HT-29 (cell line): ENCODE measurements at regions not wholly inside any gene's neighbourhood (a gene's known extent, or its start where the extent isn't known, plus 50 kb on each side); places are given as distances from the start of the nearest gene placed in this dataset. TPM values are rescaled to one million over a fixed set of nuclear protein-coding genes. Genes with fewer than 3 reads are reported as not detected.
A peak's percentile ranks its signal among the peaks of the same experiment; 100 is the strongest.
"Not testable (repeated sequence)": the region's sequence is repeated elsewhere in the genome, so short reads cannot be mapped to it uniquely, and the experiment has no call there.

Experiments
- DNase-seq: peaks from one replicate; pipeline ENCODE4 v3.0.0-alpha.2; 2015; ENCODE audit warnings: low spot score
- small RNA-seq: library from RNA; depleted of rRNA; stranded (forward); fragments of <200 nt; gene quantifications from one replicate; pipeline ENCODE3, GENCODE V24; 2014

DNA sequence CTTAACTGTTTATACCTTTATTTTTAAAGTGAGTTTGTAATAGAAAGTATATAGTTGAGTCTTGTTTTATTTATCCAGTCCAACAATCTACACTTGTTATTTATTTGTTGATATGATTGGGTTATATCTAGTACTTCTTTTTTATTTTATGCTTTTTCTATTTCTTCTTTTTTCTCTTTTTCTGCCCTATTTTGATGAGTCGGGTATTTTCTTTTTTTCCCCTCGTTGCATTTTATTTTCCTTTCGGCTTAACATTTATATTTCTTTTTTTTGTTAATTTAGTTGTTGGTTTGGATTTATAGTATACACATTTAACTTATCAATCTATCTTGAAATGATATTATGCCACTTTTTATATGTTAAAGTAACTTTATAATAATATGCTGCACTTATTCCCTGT, 111.7 kb upstream of the IZUMO3 start:
- no peak for DNase-seq

DNA sequence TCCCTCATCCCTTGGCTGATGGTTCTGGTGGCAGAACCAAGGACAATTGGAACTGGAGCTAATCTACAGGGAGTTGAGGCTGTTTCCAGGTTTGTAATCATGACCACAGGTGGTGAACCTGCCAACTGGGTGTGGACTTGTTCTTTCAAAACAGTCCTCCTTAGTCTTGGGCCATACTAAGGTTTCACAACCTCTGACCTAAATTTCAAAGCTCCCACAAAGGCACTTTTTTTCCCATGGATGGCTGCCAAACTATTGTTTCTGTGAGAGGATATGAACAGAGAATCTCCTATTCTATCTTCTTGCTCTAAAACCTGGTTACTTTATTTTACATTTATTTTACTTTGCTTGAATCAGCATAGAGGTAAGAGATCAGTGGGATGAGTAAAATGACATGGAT, 106.5 kb upstream of the IZUMO3 start:
- DNase-seq = no peak

DNA sequence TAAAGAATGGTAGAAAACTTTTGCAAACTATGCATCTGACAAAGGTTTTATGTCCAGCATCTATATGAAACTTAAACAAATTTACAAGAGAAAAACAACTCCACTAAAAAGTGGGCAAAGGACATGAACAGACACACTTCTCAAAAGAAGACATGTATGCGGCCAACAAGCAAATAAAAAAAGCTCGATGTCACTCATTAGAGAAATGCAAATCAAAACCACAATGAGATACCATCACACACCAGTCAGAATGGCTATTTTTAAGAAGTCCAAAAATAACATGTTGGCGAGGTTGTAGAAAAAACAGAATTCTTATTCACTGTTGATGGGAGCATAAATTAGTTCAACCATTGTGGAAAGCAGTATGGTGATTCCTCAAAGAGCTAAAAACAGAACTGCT, 83.1 kb upstream of the IZUMO3 start:
- DNase-seq = not testable (repeated sequence)

DNA sequence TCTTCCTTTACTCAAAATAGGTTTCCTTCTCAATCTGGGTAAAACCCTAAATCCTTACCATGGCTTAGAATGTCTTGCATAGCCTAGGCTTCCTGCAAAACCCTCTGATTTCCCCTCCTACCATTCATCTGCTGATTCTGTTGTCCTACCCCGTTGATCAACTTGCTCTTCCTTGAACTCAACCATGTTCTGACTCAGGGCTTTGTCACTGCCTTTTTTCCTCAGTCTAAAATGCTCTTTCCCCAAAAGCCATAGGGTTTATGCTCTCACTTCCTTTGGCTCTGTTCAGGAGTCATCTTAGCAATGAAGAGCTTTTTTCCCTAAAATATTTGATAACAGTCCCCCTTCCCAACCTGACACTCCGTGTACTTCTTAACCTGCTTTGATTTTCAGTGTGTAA, 79.4 kb upstream of the IZUMO3 start:
- DNase-seq = no peak

DNA sequence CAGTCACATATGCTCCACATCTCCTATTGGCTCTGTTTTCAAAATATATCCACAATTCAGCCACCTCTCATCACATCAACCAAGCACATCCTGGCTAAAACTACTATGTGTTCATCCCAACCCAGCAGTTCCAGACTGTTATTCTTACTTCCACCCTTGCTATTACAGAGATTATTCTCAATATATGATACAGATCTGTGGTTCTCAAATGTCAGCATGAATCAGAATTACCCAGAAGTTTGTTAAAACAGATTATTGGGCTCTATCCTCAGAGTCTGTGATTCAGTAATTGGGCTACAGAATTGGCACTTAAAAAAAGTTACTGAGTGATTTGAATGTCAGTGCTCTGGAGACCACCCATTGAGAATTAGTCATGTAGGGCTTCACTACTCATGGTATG, 78.8 kb upstream of the IZUMO3 start:
- no peak for DNase-seq

DNA sequence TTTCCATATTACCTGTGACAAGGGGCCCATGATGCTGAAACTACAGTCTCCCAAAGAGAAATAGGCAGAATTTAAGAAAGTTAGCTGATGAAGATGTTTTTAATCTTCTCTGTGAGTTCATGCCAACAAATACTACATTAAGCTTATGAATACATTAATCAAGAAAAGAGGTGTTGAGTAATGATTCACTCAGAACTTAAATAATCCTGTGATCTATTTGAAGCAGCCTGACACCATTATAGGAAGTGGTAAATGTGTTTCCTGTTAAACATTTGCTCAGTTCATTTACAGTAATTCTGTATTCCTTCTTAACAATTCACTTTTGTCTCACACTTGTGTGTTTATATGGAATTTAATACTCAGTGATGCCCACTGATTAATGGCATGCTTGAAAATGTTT, 75.0 kb upstream of the IZUMO3 start:
- DNase-seq = no peak

DNA sequence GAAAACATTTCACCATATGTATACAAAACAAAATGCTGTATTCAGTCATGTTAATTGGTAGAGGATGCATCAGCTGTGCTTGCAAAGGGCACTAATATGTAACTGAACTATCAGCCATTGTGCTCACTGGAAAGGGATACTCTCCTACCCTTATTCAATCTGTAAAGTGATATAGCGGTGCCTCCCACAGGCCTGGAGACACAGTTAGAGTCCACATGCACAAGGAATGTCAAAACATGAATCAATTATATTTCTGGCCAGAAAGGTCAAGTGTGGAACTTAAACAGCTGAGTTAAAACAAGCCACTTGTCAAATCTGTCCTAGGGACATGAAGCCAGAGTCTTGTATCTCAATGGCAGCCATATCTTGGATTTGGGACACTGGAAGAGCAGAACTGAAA, 71.2 kb upstream of the IZUMO3 start:
- no peak for DNase-seq

DNA sequence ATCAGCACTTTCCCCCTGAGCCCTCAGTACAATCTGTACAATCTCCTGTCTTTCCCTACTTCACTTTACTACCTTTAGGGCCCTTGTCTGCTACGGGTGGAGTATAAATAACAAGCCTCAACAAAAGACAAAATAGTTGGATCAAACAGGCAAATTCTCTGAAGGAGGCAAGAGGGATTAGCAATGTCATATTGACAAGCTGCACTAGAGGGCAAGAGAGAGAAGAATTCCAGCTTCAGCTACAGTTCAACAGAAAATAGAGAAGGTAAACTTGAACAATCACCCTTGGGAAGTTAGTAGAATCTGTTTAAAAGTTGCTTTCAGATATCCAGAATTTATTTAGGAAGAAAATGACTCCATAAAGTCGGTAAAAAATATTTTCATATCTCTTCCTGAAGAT, 68.4 kb upstream of the IZUMO3 start:
- DNase-seq = peak; percentile 19

DNA sequence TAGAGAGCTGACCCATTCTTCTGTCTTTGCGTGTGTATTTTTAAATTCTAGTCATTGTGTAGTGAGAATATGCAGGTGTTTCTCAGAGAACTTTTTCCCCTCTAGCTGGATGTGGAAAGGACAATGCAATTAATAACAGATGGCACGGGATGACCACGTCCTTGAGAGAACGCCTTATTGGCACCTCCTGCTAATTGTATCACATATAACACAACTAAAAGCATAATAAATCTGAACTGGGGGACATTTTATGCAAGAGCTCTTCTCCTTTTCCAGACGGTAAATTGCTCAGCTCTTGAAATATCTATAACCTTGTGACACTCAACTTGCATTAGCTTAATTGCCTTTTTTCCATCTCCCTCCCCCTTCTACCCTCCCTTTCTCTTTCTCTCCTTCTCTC, 62.9 kb upstream of the IZUMO3 start:
- DNase-seq = no peak

DNA sequence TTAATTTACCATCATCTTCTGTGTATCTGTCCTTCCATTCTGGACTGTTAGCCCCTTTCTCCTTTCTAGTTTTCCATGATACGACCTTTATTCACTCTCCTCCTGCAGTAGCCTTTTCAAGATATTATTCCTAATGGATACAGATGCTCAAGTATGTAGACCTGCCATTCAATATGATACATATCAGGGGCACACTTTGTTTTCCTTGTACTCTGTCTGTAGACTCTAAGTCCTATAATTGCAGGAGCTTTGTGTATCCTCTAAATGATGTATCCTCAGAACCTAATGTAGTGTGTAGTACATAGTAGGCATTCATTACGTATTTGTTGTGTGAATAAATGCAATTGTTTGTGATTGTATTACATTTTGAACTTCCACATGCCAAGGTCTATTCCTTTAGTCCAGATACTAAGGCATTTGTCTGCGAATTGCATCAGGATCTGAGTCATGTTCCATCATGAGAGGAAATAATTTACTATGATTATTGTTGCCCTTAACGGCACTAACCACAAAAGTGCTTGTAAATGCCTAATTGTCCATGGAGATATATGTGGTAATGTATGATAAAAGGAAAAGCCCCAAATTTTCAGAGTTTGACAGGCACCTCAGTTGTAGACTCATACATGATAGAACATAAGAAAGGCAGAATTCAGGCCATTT, 57.1 kb upstream of the IZUMO3 start:
- no peak for DNase-seq

Small RNAs in the stretch of these regions (small RNA-seq; reads per million reads assigned to genes)
- gene RMRPP5 = not detected
